ENCODE measurements at regions not wholly inside any gene's neighbourhood (a gene's known extent, or its start where the extent isn't known, plus 50 kb on each side); places are given as distances from the start of the nearest gene placed in this dataset.

- DNase-seq: no peak
Observed at GRCh38 chr1:238530209-238530851, 639.6 kb upstream of the ZP4 start.

DNA sequence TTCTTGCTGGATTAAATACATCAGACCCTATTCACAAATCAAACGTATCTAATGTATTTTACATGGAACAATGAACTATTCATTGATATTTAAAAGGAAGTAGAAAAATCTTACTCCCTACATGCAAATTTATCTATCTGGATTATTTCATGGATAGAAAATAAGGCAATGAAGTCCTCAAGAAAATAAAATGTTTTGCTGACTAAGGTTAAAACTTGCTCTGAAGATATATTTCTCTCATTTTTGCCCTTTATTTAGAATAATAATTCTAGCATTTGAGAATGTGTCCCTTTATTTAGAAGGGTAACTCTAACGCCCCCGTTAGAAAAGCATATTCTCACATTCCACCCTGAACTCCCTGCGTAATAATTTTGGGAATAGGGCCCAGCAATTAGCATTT is 627.0 kb upstream of the ZP4 start:
- no peak for DNase-seq

DNA sequence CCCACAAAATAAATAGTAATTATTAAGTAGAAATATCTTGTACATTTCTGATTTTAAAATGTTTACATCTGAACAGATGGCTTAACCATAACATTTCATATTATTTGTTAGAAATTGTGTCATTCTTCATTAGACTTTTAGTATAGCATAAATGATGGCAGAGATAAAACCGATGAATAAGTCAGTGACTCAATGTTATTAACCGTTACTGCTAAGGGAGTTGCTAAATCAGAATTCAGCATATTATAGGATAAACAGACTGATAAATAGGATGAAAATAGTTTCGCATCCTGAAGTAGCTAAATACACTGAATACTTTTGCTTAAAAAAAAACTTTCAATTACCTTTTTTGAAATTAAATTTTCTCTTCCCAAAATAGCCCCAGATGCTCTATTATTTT is 610.6 kb upstream of the ZP4 start:
- DNase-seq: no peak

GRCh38 chr1:238499021-238499420 is 608.3 kb upstream of the ZP4 start:
- DNase-seq: no peak

- DNase-seq: no peak
Observed at GRCh38 chr1:238492271-238492670, 601.5 kb upstream of the ZP4 start.

DNA sequence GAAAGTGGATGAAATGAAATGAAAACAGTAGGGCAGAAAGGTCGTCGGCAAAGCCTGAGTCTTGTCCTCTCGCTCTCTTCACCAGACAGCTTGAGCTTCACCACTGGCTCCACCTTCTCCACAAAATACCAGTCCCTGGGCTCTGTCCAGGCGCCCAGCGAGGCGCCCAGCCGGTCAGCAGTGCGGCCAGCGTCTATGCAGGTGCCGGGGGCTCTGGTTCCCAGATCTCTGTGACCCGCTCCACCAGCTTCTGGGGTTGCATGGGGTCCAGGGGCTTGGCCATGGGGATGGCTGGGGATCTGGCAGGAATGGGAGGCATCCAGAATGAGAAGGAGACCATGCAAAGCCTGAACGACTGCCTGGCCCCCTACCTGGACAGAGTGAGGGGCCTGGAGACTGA is 600.5 kb upstream of the ZP4 start:
- DNase-seq: no peak

- DNase-seq: no peak
Observed at GRCh38 chr1:238489006-238489405, 598.3 kb upstream of the ZP4 start.

- no peak for DNase-seq
Observed at GRCh38 chr1:238488401-238488800, 597.7 kb upstream of the ZP4 start.

- DNase-seq: no peak
Observed at GRCh38 chr1:238487931-238488330, 597.2 kb upstream of the ZP4 start.

DNA sequence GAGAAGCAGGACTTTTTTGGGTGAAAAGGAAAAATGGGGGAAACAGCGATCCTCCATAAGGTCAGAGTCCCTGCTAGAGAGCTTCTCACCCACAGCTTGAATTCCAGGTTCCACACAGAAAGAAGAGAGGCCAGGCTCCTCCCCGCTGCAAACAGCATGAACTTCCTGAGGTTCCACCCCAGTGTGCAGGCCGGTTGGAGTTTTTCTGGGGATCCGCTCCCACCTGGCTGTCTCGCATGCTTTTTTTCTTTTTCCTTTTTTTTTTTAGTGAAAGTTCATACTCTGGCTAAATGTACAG is 595.1 kb upstream of the ZP4 start:
- DNase-seq: no peak

- no peak for DNase-seq
Observed at GRCh38 chr1:238485057-238485911, 594.6 kb upstream of the ZP4 start.

DNA sequence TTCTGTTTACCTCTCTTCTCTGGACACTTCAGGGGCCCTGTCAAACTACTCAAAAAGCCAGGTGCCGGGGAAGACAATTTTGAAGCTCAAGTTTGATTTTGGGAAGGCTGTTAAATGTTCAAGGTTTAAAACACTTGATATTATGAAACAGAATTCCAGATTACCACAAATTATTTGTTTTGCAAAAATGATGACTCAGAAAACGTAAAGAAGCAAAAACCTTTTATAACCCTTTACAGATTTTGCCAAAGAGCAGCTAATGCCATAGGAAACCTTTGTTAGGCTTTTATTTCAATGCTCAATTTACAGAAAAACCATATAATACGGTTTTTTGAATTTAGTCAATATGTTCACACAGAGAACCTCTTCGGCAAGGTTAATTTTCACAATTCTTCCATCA is 593.4 kb upstream of the ZP4 start:
- DNase-seq: no peak

DNA sequence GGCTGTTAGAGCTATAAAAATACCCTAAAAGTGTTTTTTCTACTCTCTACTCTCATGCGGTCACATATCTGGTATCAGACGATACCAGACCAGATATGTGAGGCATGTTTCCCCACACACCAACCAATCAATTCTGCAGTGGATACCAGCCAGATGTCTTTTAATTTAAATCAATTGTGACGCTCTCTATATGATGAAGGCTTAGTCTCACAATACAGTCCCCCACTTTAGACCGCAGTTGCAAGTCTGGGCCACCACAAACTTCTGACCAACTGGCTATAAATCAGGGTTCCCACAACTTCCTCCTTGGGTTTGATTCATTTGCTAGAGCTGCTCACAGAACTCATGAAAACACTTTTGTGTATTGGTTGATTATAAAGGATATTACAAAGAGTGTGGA is 586.1 kb upstream of the ZP4 start:
- DNase-seq: no peak

- DNase-seq: no peak
Observed at GRCh38 chr1:238475712-238476111, 585.0 kb upstream of the ZP4 start.

DNA sequence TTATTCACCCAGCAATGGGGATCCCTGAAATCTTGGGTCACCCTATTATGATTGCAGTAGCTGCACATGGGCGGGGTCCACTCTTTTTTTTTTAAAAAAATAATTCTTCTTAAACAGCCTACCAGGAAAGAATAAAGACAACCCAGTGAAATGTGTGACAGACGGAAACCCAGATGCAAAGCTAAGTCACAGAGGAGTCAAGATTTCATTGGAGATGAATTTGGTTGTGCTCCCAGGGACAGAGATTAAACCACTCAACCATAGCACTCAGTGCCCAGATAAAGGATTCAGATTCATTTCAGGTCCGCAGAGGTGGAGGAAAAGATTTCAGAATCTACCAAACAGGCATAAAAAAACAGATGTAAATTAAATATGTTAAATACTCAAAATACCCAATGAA is 583.5 kb upstream of the ZP4 start:
- no peak for DNase-seq

- peak; percentile 9 for DNase-seq
Observed at GRCh38 chr1:238469146-238469631, 578.5 kb upstream of the ZP4 start.

DNA sequence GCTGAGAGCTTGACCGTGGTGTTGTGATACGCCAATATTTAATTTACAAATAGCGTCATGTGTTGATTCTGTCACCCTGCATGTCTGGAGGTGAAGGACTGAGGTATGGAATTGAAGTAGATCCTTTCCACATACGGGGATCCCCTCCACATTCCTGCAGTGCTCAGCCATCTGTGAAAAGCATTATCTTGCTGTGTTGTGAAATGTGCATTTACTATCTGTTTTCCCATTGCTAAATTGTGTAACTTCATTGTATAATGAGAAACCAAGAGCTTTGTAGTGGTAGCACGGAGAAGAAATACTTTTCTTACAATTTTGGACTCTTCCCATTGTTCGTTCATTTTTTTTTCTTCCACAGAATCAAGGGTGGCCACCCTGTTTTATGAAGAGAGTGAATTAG is 577.3 kb upstream of the ZP4 start:
- DNase-seq: no peak

DNA sequence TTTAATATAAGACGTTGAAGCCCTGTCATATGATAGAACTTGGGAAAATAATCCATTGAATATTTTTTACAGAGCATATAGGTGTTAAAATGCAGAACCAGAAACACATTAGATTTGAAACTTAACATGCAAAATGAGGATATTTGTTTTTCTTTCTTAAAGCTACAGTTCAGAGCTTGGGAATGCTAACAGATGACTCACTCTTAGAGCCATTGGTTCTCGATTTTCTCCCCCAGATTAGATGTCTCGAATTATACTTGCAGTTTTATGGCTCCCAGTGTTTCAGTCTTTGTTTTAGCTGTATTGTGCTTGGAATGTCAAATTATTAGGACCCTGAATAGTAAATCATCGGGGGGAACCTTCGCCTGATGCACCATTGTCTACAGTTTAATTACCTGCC is 575.7 kb upstream of the ZP4 start:
- DNase-seq: no peak

- no peak for DNase-seq
Observed at GRCh38 chr1:238465449-238465848, 574.7 kb upstream of the ZP4 start.

GRCh38 chr1:238458899-238459298 is 568.2 kb upstream of the ZP4 start:
- no peak for DNase-seq

- DNase-seq: no peak
Observed at GRCh38 chr1:238457610-238458009, 566.9 kb upstream of the ZP4 start.

DNA sequence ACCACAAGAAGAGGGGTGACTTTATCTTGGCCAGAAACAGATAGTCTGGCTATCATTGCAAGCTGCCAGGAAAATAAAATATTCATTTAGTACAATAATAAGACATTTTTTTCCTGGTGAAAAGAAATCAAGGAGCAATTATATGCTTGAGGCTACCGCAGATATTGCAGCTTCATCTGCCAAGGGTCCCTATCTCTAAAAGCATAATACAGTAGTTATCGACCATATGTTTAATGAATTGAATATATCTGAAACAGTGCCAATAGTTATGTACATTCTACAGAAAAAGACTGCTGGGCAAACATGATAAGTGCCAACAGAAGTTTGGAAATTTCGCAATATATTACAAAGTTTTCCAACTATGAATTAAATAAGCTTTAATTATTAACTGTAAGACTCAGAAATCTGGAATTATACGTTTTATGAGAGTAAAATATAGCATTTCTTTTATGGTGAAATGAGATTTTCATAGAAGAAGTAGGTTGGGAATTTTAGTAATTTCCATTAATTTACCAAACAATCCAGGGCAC is 561.1 kb upstream of the ZP4 start:
- DNase-seq: no peak

GRCh38 chr1:238450976-238451375 is 560.3 kb upstream of the ZP4 start:
- DNase-seq: no peak

GRCh38 chr1:238443687-238444086 is 553.0 kb upstream of the ZP4 start:
- DNase-seq: no peak
